Lower leg skin (tissue), 4 donors: ENCODE measurements at regions not wholly inside any gene's neighbourhood (a gene's known extent, or its start where the extent isn't known, plus 50 kb on each side); places are given as distances from the start of the nearest gene placed in this dataset.
A peak's percentile ranks its signal among the peaks of the same experiment; 100 is the strongest.
"Not testable (repeated sequence)": the region's sequence is repeated elsewhere in the genome, so short reads cannot be mapped to it uniquely, and the experiment has no call there.

Experiments used
- DNase-seq, 2 donors: peaks; one replicate each; pipeline ENCODE4 v3.0.0-alpha.2; 2019; ENCODE audit warnings: low spot score in 2 of 2
- H3K4me3 ChIP-seq: fragments of 200-600 bp; sonication (generic); 2 replicates; pipeline ENCODE4 v1.5.1; 2017; ENCODE audit warnings: mild to moderate bottlenecking, low read depth; ENCODE audit not compliant: poor library complexity, severe bottlenecking
- CTCF ChIP-seq, 3 donors: fragments of 450-650 bp; IDR thresholded peaks; one replicate each; pipeline ENCODE4 v1.5.1; 2016; ENCODE audit warnings: antibody characterized with exemption in 3 of 3, mild to moderate bottlenecking in 3 of 3, moderate library complexity in 2 of 3
- POLR2A ChIP-seq, 2 donors: fragments of 450-650 bp; IDR thresholded peaks; one replicate each; pipeline ENCODE4 v1.6.1; 2016 to 2017; ENCODE audit warnings: antibody characterized with exemption in 2 of 2, mild to moderate bottlenecking in 1 of 2, moderate library complexity in 1 of 2
- WGBS, 2 donors: methylation state at CpG; one replicate each; pipeline ENCODE4 v1.1.5; 2018; 5-methylcytosine and 5-hydroxymethylcytosine counted together
- intact Hi-C: fragments of 100-400 bp; cut with DNase I; formaldehyde crosslinking; loops from one replicate; pipeline ENCODE4 v1.15.0; 2023; ENCODE audit warnings: low total_unique reads

- H3K4me3 ChIP-seq, intact Hi-C loops, DNase-seq: not testable (repeated sequence)
- WGBS, 2 donors, result 97% methylated on average over 7 of the region's 26 CpGs; no CpG with 5 or more reads in 1 of the 2 donors
Observed at GRCh38 chrX:126641076-126641475, 88.5 kb upstream of the DCAF12L1 start.

- WGBS, 2 donors, result 55% methylated on average over 2 of the region's 2 CpGs
- TF ChIP-seq POLR2A (IDR thresholded peaks at IDR 0.05) (no peak), CTCF (IDR thresholded peaks at IDR 0.05) (no peak)
- intact Hi-C loops, result no loop called here
- DNase-seq, result no peak
- H3K4me3 ChIP-seq, result no peak overlapping the region
Observed at GRCh38 chrX:126655061-126655460, 102.4 kb upstream of the DCAF12L1 start.

DNA sequence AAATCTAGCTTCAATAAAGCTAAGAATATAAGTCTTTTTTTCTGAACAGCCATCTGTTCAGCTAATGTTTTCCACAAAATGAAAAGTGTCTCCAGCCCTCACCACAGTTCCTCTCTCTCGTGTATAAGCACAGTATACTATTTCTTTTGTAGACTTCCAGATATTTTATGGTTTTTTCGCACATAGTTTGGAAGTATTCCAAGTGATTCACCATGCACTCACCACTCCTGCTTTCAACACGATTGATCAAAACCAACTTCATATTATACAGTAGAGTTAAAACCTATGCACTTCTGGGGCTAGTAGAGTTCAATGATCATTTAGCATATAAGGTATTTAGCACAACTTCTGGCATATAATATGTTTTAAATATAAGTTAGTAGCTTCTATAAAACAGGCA is 105.8 kb upstream of the DCAF12L1 start:
- intact Hi-C loops, result no loop called here
- DNase-seq, result no peak
- H3K4me3 ChIP-seq, result no peak overlapping the region
- 13 to 31% methylated on average over 3 of the region's 3 CpGs for WGBS, 2 donors
- TF ChIP-seq CTCF (IDR thresholded peaks at IDR 0.05), result no peak
- no peak for TF ChIP-seq POLR2A (IDR thresholded peaks at IDR 0.05)

GRCh38 chrX:126670258-126670657 is 117.6 kb upstream of the DCAF12L1 start:
- DNase-seq, result no peak
- intact Hi-C loops, result no loop called here
- H3K4me3 ChIP-seq, result no peak overlapping the region
- WGBS, 2 donors, result 75 to 88% methylated on average over 4 to 5 of the region's 6 CpGs
- TF ChIP-seq POLR2A (IDR thresholded peaks at IDR 0.05), result no peak

- WGBS, 2 donors, result 95 to 96% methylated on average over 6 to 19 of the region's 22 CpGs
- intact Hi-C loops, H3K4me3 ChIP-seq, DNase-seq: not testable (repeated sequence)
Observed at GRCh38 chrX:126673366-126673765, 120.8 kb upstream of the DCAF12L1 start.

- H3K4me3 ChIP-seq, result not testable (repeated sequence)
- WGBS, 2 donors, result 93 to 100% methylated on average over 5 to 46 of the region's 56 CpGs
- peak in 1 of 2 donors; percentile 65 for DNase-seq
Observed at GRCh38 chrX:126673816-126674491, 121.3 kb upstream of the DCAF12L1 start.

GRCh38 chrX:126695375-126695896 is 124.1 kb upstream of the PRR32 start:
- H3K4me3 ChIP-seq, result no peak overlapping the region
- 17 to 35% methylated on average over 2 of the region's 2 CpGs for WGBS, 2 donors
- DNase-seq, result no peak
- intact Hi-C loops, result no loop called here
- TF ChIP-seq POLR2A (IDR thresholded peaks at IDR 0.05) (no peak), CTCF (IDR thresholded peaks at IDR 0.05) (no peak)

More at GRCh38 chrX:126673816-126674491, 121.3 kb upstream of the DCAF12L1 start:
- intact Hi-C loops, result not testable (repeated sequence)

DNA sequence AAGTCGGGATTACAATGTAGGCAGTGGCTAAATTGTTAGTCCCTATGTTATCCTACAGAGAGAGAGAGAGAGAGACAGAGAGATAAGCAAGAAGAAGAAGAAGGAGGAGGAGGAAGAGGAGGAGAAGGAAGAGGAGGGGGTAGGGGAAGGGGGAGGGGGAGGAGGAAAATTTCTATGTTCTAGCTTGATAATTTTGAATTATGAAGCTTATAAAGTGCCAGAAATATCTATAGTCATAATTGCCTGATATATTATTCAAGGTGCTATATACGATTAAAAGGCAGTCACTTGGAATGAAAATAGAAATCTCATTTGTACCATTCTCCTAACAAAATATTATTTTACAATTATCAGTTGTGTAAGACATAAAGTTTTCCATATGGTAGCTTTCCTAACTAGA is 122.4 kb upstream of the PRR32 start:
- intact Hi-C loops, result no loop called here
- WGBS, 2 donors, result 68 to 79% methylated on average over 2 of the region's 2 CpGs
- H3K4me3 ChIP-seq, result no peak overlapping the region
- TF ChIP-seq POLR2A (IDR thresholded peaks at IDR 0.05), result no peak
- TF ChIP-seq CTCF (IDR thresholded peaks at IDR 0.05), result no peak
- no peak for DNase-seq
